SK-N-SH (cell line): ENCODE measurements at regions not wholly inside any gene's neighbourhood (a gene's known extent, or its start where the extent isn't known, plus 50 kb on each side); places are given as distances from the start of the nearest gene placed in this dataset.

Experiments used
- CHD2 ChIP-seq: fragments of 150-350 bp; IDR thresholded peaks from 2 replicates; pipeline ENCODE4 v1.6.1; 2018; ENCODE audit warnings: low read length; ENCODE audit not compliant: partially characterized antibody
- CTCF ChIP-seq: fragments of 200-600 bp; sonication (generic); IDR thresholded peaks from 2 replicates; pipeline ENCODE4 v1.6.1; 2017; ENCODE audit warnings: antibody characterized with exemption, mild to moderate bottlenecking, moderate library complexity
- EP300 ChIP-seq, 2 experiments: IDR thresholded peaks; 2 replicates each; pipeline versions ENCODE4 v1.4.0 to v1.6.1; 2012; ENCODE audit warnings: borderline replicate concordance in 1 of 2, low read depth in 1 of 2, low read length in 1 of 2
- FOXJ3 ChIP-seq: sonication (generic); formaldehyde crosslinking; IDR thresholded peaks from 2 replicates; pipeline ENCODE4 v1.5.1; 2020; ENCODE audit warnings: mild to moderate bottlenecking, missing genetic modification reagents
- FOXM1 ChIP-seq: IDR thresholded peaks from 2 replicates; pipeline ENCODE4 v1.4.0; 2012; ENCODE audit warnings: low read depth, mild to moderate bottlenecking
- IRF3 ChIP-seq: fragments of 150-350 bp; IDR thresholded peaks from 2 replicates; pipeline ENCODE4 v1.6.1; 2016; ENCODE audit warnings: mild to moderate bottlenecking, low read depth, low read length
- JUND ChIP-seq: IDR thresholded peaks from 2 replicates; pipeline ENCODE4 v1.4.0; 2012
- MAX ChIP-seq: IDR thresholded peaks from 2 replicates; pipeline ENCODE4 v1.4.0; 2012; ENCODE audit warnings: low read depth
- POLR2AphosphoS5 ChIP-seq: IDR thresholded peaks from 2 replicates; pipeline ENCODE4 v1.6.1; 2012; ENCODE audit warnings: low read depth, low read length
- REST ChIP-seq: IDR thresholded peaks from 2 replicates; pipeline ENCODE4 v1.6.1; 2012; ENCODE audit warnings: mild to moderate bottlenecking, low read depth, low read length, moderate library complexity
- SMC3 ChIP-seq: IDR thresholded peaks from 2 replicates; pipeline ENCODE4 v1.6.1; 2012; ENCODE audit warnings: low read depth, low read length, improper control_type of control experiment
- TEAD4 ChIP-seq: IDR thresholded peaks from 2 replicates; pipeline ENCODE4 v1.4.0; 2012; ENCODE audit warnings: mild to moderate bottlenecking, borderline replicate concordance; ENCODE audit not compliant: insufficient read depth
- USF1 ChIP-seq: IDR thresholded peaks from 2 replicates; pipeline ENCODE4 v1.4.0; 2012; ENCODE audit warnings: low read depth, borderline replicate concordance
- ZBTB33 ChIP-seq: IDR thresholded peaks from 2 replicates; pipeline ENCODE4 v1.4.0; 2012; ENCODE audit warnings: low read depth, borderline replicate concordance

GRCh38 chr1:244171241-244171985 lies 120.3 kb downstream of the ZBTB18 start:
- TF ChIP-seq CTCF (no peak), FOXJ3 (CRISPR knock-in tag) (no peak), USF1 (no peak), EP300 (IDR thresholded peaks at IDR 0.05; ENCODE audit: borderline replicate concordance in 1 of 2, low read depth in 1 of 2, low read length in 1 of 2) (no peak), POLR2AphosphoS5 (no peak), REST (no peak), SMC3 (no peak), CHD2 (no peak), FOXM1 (no peak), IRF3 (no peak), JUND (no peak), MAX (no peak), TEAD4 (no peak), ZBTB33 (no peak)
